Gastrocnemius medialis (tissue), 4 donors: ENCODE measurements at regions not wholly inside any gene's neighbourhood (a gene's known extent, or its start where the extent isn't known, plus 50 kb on each side); places are given as distances from the start of the nearest gene placed in this dataset.

Experiments
- ATAC-seq, 2 donors: fragments of 150-250 bp; one replicate each; pipeline ENCODE4 v1.9.1; 2016
- DNase-seq, 2 donors: peaks; one replicate each; pipeline ENCODE4 v3.0.0-alpha.2; 2019
- H3K27ac ChIP-seq, 4 donors: fragments of 200-600 bp; sonication (generic); 1 replicate in 1 of 4; 2 replicates in 3 of 4; pipeline ENCODE4 v1.5.1; 2016 to 2018; ENCODE audit warnings: mild to moderate bottlenecking in 2 of 4, moderate library complexity in 1 of 4
- H3K27me3 ChIP-seq, 3 donors: fragments of 200-600 bp; sonication (generic) in 2 of 3; 1 replicate in 1 of 3; 2 replicates in 2 of 3; pipeline versions ENCODE4 v1.5.1 to v1.6.0; 2016 to 2019; ENCODE audit warnings: mild to moderate bottlenecking in 1 of 3, moderate library complexity in 1 of 3
- H3K36me3 ChIP-seq, 2 donors: fragments of 200-600 bp; sonication (generic) in 1 of 2; one replicate each; pipeline ENCODE4 v1.5.1; 2017 to 2018
- H3K4me1 ChIP-seq, 2 donors: fragments of 200-600 bp; sonication (generic) in 1 of 2; one replicate each; pipeline ENCODE4 v1.5.1; 2016 to 2017; ENCODE audit warnings: mild to moderate bottlenecking in 2 of 2
- H3K4me3 ChIP-seq, 4 donors: fragments of 200-600 bp; sonication (generic) in 3 of 4; 1 replicate in 1 of 4; 2 replicates in 3 of 4; pipeline ENCODE4 v1.5.1; 2016 to 2019; ENCODE audit warnings: mild to moderate bottlenecking in 2 of 4
- H3K9me3 ChIP-seq, 3 donors: fragments of 200-600 bp; sonication (generic) in 2 of 3; 1 replicate in 1 of 3; 2 replicates in 2 of 3; pipeline ENCODE4 v1.5.1; 2016 to 2019
- POLR2A ChIP-seq, 2 donors: fragments of 450-650 bp; IDR thresholded peaks; one replicate each; pipeline ENCODE4 v1.6.1; 2017; ENCODE audit warnings: antibody characterized with exemption in 2 of 2, mild to moderate bottlenecking in 2 of 2, moderate library complexity in 2 of 2
- in situ Hi-C, 4 donors: fragments of 200-750 bp; cut with MboI; loops; one replicate each; pipeline versions ENCODE4 v1.15.0 to v1.8.0; 2017; ENCODE audit warnings: low sequenced_read_pairs in 4 of 4
- intact Hi-C: fragments of 100-400 bp; cut with DNase I; formaldehyde crosslinking; loops from one replicate; pipeline ENCODE4 v1.15.1; 2023; ENCODE audit warnings: low total_unique reads
- TF ChIP-seq, protein P1 (sequence below), 5 experiments: fragments of 450-650 bp in 3 of 5; fragments of 200-600 bp in 2 of 5; sonication (generic) in 2 of 5; IDR thresholded peaks in 4 of 5; conservative IDR thresholded peaks in 1 of 5; 1 replicate in 4 of 5; 2 replicates in 1 of 5; pipeline ENCODE4 v1.5.1; 2016 to 2019; ENCODE audit warnings: antibody characterized with exemption in 5 of 5, mild to moderate bottlenecking in 3 of 5, moderate library complexity in 3 of 5

DNA sequence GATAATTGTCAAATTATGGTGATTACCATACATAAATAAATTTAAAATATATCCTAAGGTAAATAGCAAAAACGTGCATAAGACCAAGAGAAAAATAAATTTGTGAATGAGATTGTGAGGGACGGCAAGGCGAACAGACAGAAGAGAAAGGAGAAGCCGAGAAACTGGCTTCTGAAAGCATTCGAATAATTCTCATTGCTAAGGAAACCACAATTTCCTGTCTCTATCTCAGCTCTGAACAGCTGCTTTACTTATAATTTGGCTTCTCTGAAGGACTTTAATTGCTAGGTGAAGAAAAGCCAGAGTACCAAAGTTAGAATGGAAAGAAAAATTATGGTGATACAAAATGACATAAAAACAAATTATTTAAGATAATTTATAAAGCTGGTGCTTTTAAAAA is 79.0 kb upstream of the RGS17 start:
- no peaks in the 10 kb centered on the region for H3K4me1 ChIP-seq
- H3K36me3 ChIP-seq, result no peaks in the 10 kb centered on the region
- H3K27ac ChIP-seq, result no peak overlapping the region
- ATAC-seq (no peak), DNase-seq (no peak)
- intact Hi-C loops (no loop called here), in situ Hi-C loops (no loop called here)
- no peaks in the 10 kb centered on the region for H3K9me3 ChIP-seq
- H3K4me3 ChIP-seq, result no peak overlapping the region
- TF ChIP-seq, protein P1, sequence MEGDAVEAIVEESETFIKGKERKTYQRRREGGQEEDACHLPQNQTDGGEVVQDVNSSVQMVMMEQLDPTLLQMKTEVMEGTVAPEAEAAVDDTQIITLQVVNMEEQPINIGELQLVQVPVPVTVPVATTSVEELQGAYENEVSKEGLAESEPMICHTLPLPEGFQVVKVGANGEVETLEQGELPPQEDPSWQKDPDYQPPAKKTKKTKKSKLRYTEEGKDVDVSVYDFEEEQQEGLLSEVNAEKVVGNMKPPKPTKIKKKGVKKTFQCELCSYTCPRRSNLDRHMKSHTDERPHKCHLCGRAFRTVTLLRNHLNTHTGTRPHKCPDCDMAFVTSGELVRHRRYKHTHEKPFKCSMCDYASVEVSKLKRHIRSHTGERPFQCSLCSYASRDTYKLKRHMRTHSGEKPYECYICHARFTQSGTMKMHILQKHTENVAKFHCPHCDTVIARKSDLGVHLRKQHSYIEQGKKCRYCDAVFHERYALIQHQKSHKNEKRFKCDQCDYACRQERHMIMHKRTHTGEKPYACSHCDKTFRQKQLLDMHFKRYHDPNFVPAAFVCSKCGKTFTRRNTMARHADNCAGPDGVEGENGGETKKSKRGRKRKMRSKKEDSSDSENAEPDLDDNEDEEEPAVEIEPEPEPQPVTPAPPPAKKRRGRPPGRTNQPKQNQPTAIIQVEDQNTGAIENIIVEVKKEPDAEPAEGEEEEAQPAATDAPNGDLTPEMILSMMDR (IDR thresholded peaks at IDR 0.05 in 4 of 5, conservative IDR thresholded peaks at IDR 0.05 in 1 of 5), result no peak
- TF ChIP-seq POLR2A (IDR thresholded peaks at IDR 0.05), result no peak
- H3K27me3 ChIP-seq, result no peaks in the 10 kb centered on the region

DNA sequence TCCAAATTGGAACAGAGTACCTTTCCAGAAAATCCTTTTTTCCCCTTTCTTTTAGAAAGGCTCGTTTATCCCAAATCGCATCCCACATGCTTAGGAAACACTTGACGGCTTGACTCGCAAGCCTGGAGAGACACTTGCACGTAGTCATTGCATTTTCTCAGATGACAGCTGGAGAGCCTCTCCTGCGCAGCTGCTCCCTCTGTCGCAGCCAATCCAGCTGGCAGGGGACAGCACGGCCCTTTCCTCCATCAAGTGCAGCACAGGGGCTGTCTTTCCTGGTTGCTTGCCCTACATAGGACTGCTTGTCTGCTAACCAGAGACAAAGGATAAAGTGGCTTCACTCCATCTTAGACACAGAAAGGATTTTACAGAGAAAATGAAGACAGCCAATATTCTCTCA is 77.6 kb upstream of the RGS17 start:
- intact Hi-C loops, result no loop called here
- no peaks in the 10 kb centered on the region for H3K27me3 ChIP-seq
- TF ChIP-seq, protein P1 (IDR thresholded peaks at IDR 0.05 in 4 of 5, conservative IDR thresholded peaks at IDR 0.05 in 1 of 5), result no peak
- TF ChIP-seq POLR2A (IDR thresholded peaks at IDR 0.05), result no peak
- in situ Hi-C loops, result no loop called here
- no peak for DNase-seq
- H3K4me3 ChIP-seq, result no peak overlapping the region
- no peaks in the 10 kb centered on the region for H3K36me3 ChIP-seq
- no peak for ATAC-seq
- no peaks in the 10 kb centered on the region for H3K9me3 ChIP-seq
- H3K4me1 ChIP-seq, result no peaks in the 10 kb centered on the region
- H3K27ac ChIP-seq, result no peak overlapping the region

DNA sequence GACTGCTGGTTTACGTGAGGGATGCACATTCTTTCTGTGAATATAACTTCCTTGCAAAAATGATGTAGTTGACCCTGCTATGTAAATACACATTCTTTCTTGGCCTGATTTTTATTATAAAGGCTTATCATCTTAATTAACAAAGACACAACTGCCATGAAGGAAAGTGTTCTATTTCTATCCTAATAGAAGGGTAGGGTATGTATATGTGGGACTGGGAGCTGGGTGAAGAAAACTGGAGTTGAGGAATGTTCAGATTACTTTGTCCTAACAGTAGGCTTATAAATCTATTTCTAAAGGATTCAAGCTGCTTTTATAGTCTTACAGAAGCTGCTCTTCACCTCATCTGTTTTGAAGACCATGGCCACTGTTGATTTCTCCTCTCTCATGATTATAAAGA is 76.5 kb upstream of the RGS17 start:
- Histone ChIP-seq H3K36me3 (no peaks in the 10 kb centered on the region), H3K9me3 (no peaks in the 10 kb centered on the region), H3K27ac (no peak overlapping the region), H3K4me3 (no peak overlapping the region), H3K4me1 (no peaks in the 10 kb centered on the region), H3K27me3 (no peaks in the 10 kb centered on the region)
- no peak for ATAC-seq
- in situ Hi-C loops, result no loop called here
- DNase-seq, result no peak
- TF ChIP-seq, protein P1 (IDR thresholded peaks at IDR 0.05 in 4 of 5, conservative IDR thresholded peaks at IDR 0.05 in 1 of 5), result no peak
- TF ChIP-seq POLR2A (IDR thresholded peaks at IDR 0.05), result no peak
- intact Hi-C loops, result no loop called here

DNA sequence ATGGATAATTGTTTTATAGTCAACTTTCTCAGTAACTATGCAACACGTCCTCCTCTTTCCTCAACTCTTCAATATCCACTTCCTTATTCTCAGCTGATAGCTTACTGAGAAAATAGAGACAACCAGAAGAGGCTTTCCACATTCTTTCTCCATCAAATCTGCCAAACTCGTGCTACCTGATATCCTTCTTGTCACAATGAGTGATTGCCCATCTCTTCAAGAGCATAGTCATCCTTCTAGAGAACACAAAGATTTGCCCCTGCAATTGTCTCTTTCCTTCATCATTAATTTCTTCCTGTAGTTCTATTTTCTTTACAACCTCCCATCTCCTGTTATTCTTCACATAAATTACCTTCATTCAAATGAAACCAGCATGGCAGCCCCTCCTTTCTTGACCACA is 75.9 kb upstream of the RGS17 start:
- Histone ChIP-seq H3K4me1 (no peaks in the 10 kb centered on the region), H3K9me3 (no peaks in the 10 kb centered on the region), H3K4me3 (no peak overlapping the region), H3K36me3 (no peaks in the 10 kb centered on the region), H3K27me3 (no peaks in the 10 kb centered on the region), H3K27ac (no peak overlapping the region)
- intact Hi-C loops, result no loop called here
- DNase-seq, result no peak
- no peak for TF ChIP-seq POLR2A (IDR thresholded peaks at IDR 0.05)
- TF ChIP-seq, protein P1 (IDR thresholded peaks at IDR 0.05 in 4 of 5, conservative IDR thresholded peaks at IDR 0.05 in 1 of 5), result no peak
- no peak for ATAC-seq
- in situ Hi-C loops, result no loop called here
